SK-N-SH (cell line): ENCODE measurements at regions not wholly inside any gene's neighbourhood (a gene's known extent, or its start where the extent isn't known, plus 50 kb on each side); places are given as distances from the start of the nearest gene placed in this dataset.

ENCODE experiments used
- CTCF ChIA-PET: fragments of 300-600, 350-600 bp; formaldehyde crosslinking; extraction: SDS; loops from one replicate; lab custom pipeline; 2021; lab: Yijun Ruan, JAX
- POLR2A ChIA-PET: fragments of 350-600 bp; sonication (Branson Sonifier 250); formaldehyde crosslinking; extraction: SDS; loops from one replicate; lab custom pipeline; 2020; ENCODE audit warnings: antibody characterized with exemption, inconsistent platforms; lab: Yijun Ruan, JAX
- DNase-seq: peaks from one replicate; pipeline ENCODE4 v3.0.0; 2012
- H2AFZ ChIP-seq: fragments of 200-600 bp; sonication (generic); 2 replicates; pipeline ENCODE4 v1.8.1; 2016; ENCODE audit warnings: antibody characterized with exemption, mild to moderate bottlenecking, low read depth
- H3F3A ChIP-seq: fragments of 200-600 bp; sonication (generic); replicated peaks from 2 replicates; pipeline ENCODE3; 2016; ENCODE audit warnings: antibody characterized with exemption, mild to moderate bottlenecking; ENCODE audit not compliant: insufficient read depth
- H3K27ac ChIP-seq, 2 experiments: fragments of 200-500 bp in 1 of 2; fragments of 200-600 bp in 1 of 2; sonication (Bioruptor generic) in 1 of 2; sonication (generic), shearing (Covaris generic) in 1 of 2; 2 replicates each; pipeline versions ENCODE4 v1.5.1 to v1.6.1; 2014 to 2016; ENCODE audit warnings: low read depth in 2 of 2, inconsistent platforms in 1 of 2, low read length in 1 of 2, mild to moderate bottlenecking in 1 of 2, mixed read lengths in 1 of 2
- H3K27me3 ChIP-seq: fragments of 200-600 bp; sonication (generic), shearing (Covaris generic); 2 replicates; pipeline ENCODE4 v1.6.1; 2016; ENCODE audit warnings: mixed run types; ENCODE audit not compliant: insufficient read depth
- H3K36me3 ChIP-seq, 2 experiments: fragments of 200-500 bp in 1 of 2; fragments of 200-600 bp in 1 of 2; sonication (Bioruptor generic) in 1 of 2; sonication (generic) in 1 of 2; replicated peaks in 1 of 2; 2 replicates each; pipeline versions ENCODE3 to v1.5.1; 2014 to 2016; ENCODE audit warnings: low read length in 1 of 2, mild to moderate bottlenecking in 1 of 2; ENCODE audit not compliant: insufficient read depth in 2 of 2, control insufficient read depth in 1 of 2
- H3K4me1 ChIP-seq, 2 experiments: fragments of 200-500 bp in 1 of 2; fragments of 200-600 bp in 1 of 2; sonication (Bioruptor generic) in 1 of 2; sonication (generic), shearing (Covaris generic) in 1 of 2; 2 replicates each; pipeline versions ENCODE4 v1.5.1 to v1.6.1; 2014 to 2016; ENCODE audit warnings: low read depth in 1 of 2, low read length in 1 of 2, mixed run types in 1 of 2; ENCODE audit not compliant: insufficient read depth in 2 of 2, control insufficient read depth in 1 of 2
- H3K4me2 ChIP-seq: fragments of 200-600 bp; sonication (generic), shearing (Covaris generic); 2 replicates; pipeline ENCODE4 v1.6.1; 2017; ENCODE audit warnings: mixed run types
- H3K4me3 ChIP-seq, 2 experiments: fragments of 200-500 bp in 1 of 2; fragments of 200-600 bp in 1 of 2; sonication (Bioruptor generic) in 1 of 2; sonication (generic), shearing (Covaris generic) in 1 of 2; 2 replicates each; pipeline versions ENCODE4 v1.5.1 to v1.8.1; 2014 to 2016; ENCODE audit warnings: low read depth in 2 of 2, inconsistent platforms in 1 of 2, low read length in 1 of 2, mild to moderate bottlenecking in 1 of 2, mixed read lengths in 1 of 2, moderate library complexity in 1 of 2
- H3K79me2 ChIP-seq: fragments of 200-600 bp; sonication (generic); 2 replicates; pipeline ENCODE4 v1.8.1; 2017; ENCODE audit warnings: mild to moderate bottlenecking; ENCODE audit not compliant: insufficient read depth
- H3K9ac ChIP-seq: fragments of 200-600 bp; sonication (generic); 2 replicates; pipeline ENCODE4 v1.6.1; 2017; ENCODE audit warnings: mixed run types
- H3K9me2 ChIP-seq: fragments of 200-600 bp; sonication (generic); 2 replicates; pipeline ENCODE4 v1.6.1; 2017; ENCODE audit warnings: mixed run types
- H3K9me3 ChIP-seq: fragments of 200-600 bp; sonication (generic); 2 replicates; pipeline ENCODE4 v1.6.1; 2017; ENCODE audit warnings: mixed run types, mild to moderate bottlenecking, moderate library complexity
- H4K20me1 ChIP-seq: fragments of 200-600 bp; sonication (generic); 2 replicates; pipeline ENCODE4 v1.6.1; 2017; ENCODE audit warnings: mild to moderate bottlenecking, mixed run types; ENCODE audit not compliant: insufficient read depth
- ELF1 ChIP-seq: IDR thresholded peaks from 2 replicates; pipeline ENCODE4 v1.4.0; 2012
- FOXM1 ChIP-seq: IDR thresholded peaks from 2 replicates; pipeline ENCODE4 v1.4.0; 2012; ENCODE audit warnings: low read depth, mild to moderate bottlenecking
- IRF3 ChIP-seq: fragments of 150-350 bp; IDR thresholded peaks from 2 replicates; pipeline ENCODE4 v1.6.1; 2016; ENCODE audit warnings: mild to moderate bottlenecking, low read depth, low read length
- RXRA ChIP-seq: IDR thresholded peaks from 2 replicates; pipeline ENCODE4 v1.4.0; 2012; ENCODE audit warnings: low read depth, mild to moderate bottlenecking, borderline replicate concordance
- TEAD4 ChIP-seq: IDR thresholded peaks from 2 replicates; pipeline ENCODE4 v1.4.0; 2012; ENCODE audit warnings: mild to moderate bottlenecking, borderline replicate concordance; ENCODE audit not compliant: insufficient read depth
- WGBS: methylation state at CpG from one replicate; pipeline ENCODE4 v1.1.6; 2017; ENCODE audit warnings: low lambda C conversion rate; 5-methylcytosine and 5-hydroxymethylcytosine counted together
- TF ChIP-seq, protein P1 (sequence below): fragments of 150-350 bp; IDR thresholded peaks from 2 replicates; pipeline ENCODE4 v1.6.1; 2017; ENCODE audit warnings: antibody characterized with exemption, low read length, low read depth, borderline replicate concordance

- Histone ChIP-seq H3K27ac (no peak overlapping the region), H2AFZ (no peak overlapping the region), H3F3A (no peaks in the 10 kb centered on the region), H3K4me2 (no peak overlapping the region), H3K9ac (no peak overlapping the region), H3K4me3 (no peak overlapping the region), H3K9me2 (no peaks in the 10 kb centered on the region), H3K79me2 (no peaks in the 10 kb centered on the region), H3K36me3 (no peaks in the 10 kb centered on the region), H4K20me1 (no peaks in the 10 kb centered on the region), H3K27me3 (peaks cover 6% of the 10 kb centered on the region; the same call in 1 of the 2 replicates), H3K4me1 (peaks cover 0 to 55% of the 10 kb centered on the region in 2 experiments; a peak in 2 of 4 replicates), H3K9me3 (no peaks in the 10 kb centered on the region)
- TF ChIP-seq RXRA (no peak), IRF3 (no peak), FOXM1 (no peak)
- TF ChIP-seq, protein P1, sequence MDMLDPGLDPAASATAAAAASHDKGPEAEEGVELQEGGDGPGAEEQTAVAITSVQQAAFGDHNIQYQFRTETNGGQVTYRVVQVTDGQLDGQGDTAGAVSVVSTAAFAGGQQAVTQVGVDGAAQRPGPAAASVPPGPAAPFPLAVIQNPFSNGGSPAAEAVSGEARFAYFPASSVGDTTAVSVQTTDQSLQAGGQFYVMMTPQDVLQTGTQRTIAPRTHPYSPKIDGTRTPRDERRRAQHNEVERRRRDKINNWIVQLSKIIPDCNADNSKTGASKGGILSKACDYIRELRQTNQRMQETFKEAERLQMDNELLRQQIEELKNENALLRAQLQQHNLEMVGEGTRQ, result no peak
- no peak for DNase-seq
- ChIA-PET CTCF (interaction anchor here (1.4 to 1.6 kb wide), 2 partner anchors 25 to 286 kb away, joined by 5 read pairs; no protein-coding TSS in a partner anchor), POLR2A (no interaction called here)
- WGBS, result 87% methylated on average over 2 of the region's 2 CpGs
Measured at GRCh38 chr15:70435872-70436271, 327.5 kb downstream of the UACA start.

- no peak overlapping the region for H3K27ac ChIP-seq
- no peaks in the 10 kb centered on the region for H4K20me1 ChIP-seq
- no peaks in the 10 kb centered on the region for H3K36me3 ChIP-seq
- no peak for DNase-seq
- ChIA-PET POLR2A (no interaction called here), CTCF (interaction anchor here (1.4 to 1.6 kb wide), 2 partner anchors 25 to 287 kb away, joined by 5 read pairs; no protein-coding TSS in a partner anchor)
- no peaks in the 10 kb centered on the region for H3K79me2 ChIP-seq
- no peaks in the 10 kb centered on the region for H3K9me2 ChIP-seq
- no peak overlapping the region for H3K9ac ChIP-seq
- H3K4me2 ChIP-seq, result no peak overlapping the region
- H3F3A ChIP-seq, result no peaks in the 10 kb centered on the region
- H3K9me3 ChIP-seq, result no peaks in the 10 kb centered on the region
- no peak overlapping the region for H3K4me3 ChIP-seq
- no peak overlapping the region for H2AFZ ChIP-seq
- 86% methylated on average over 3 of the region's 3 CpGs for WGBS
- H3K4me1 ChIP-seq, result peaks cover 0 to 55% of the 10 kb centered on the region in 2 experiments; a peak in 2 of 4 replicates
- peaks cover 6% of the 10 kb centered on the region; the same call in 1 of the 2 replicates for H3K27me3 ChIP-seq
- TF ChIP-seq ELF1, result no peak
- no peak for TF ChIP-seq RXRA
- no peak for TF ChIP-seq IRF3
- no peak for TF ChIP-seq TEAD4
Measured at GRCh38 chr15:70435369-70435768, 328.0 kb downstream of the UACA start.
